Neural cell (in vitro differentiated cells): ENCODE measurements at regions not wholly inside any gene's neighbourhood (a gene's known extent, or its start where the extent isn't known, plus 50 kb on each side); places are given as distances from the start of the nearest gene placed in this dataset.

ENCODE experiments used
- H2AFZ ChIP-seq: fragments of 200-600, 300-800 bp; sonication (generic), shearing (Covaris generic); 2 replicates; pipeline ENCODE4 v1.6.0; 2014; ENCODE audit warnings: low read depth, mild to moderate bottlenecking, antibody characterized with exemption, low read length, moderate library complexity
- H3F3A ChIP-seq: fragments of 200-600 bp; shearing (Covaris generic); 2 replicates; pipeline ENCODE4 v1.6.1; 2016; ENCODE audit warnings: mild to moderate bottlenecking, moderate library complexity, mixed read lengths, antibody characterized with exemption, low read length; ENCODE audit not compliant: insufficient read depth, poor library complexity, severe bottlenecking
- H3K27ac ChIP-seq: fragments of 200-600, 300-800 bp; sonication (generic), shearing (Covaris generic); 2 replicates; pipeline ENCODE4 v1.5.1; 2014; ENCODE audit warnings: mild to moderate bottlenecking, low read length, moderate library complexity
- H3K27me3 ChIP-seq: fragments of 300-800, 200-600 bp; sonication (generic), shearing (Covaris generic); 2 replicates; pipeline ENCODE4 v1.6.0; 2014; ENCODE audit warnings: mild to moderate bottlenecking, low read depth, low read length, moderate library complexity; ENCODE audit not compliant: insufficient read depth
- H3K36me3 ChIP-seq: fragments of 300-800, 200-600 bp; sonication (generic), shearing (Covaris generic); 2 replicates; pipeline ENCODE4 v1.5.1; 2014; ENCODE audit warnings: mild to moderate bottlenecking, antibody characterized with exemption, low read length, moderate library complexity; ENCODE audit not compliant: insufficient read depth
- H3K4me2 ChIP-seq: fragments of 300-800, 200-600 bp; sonication (generic), shearing (Covaris generic); 2 replicates; pipeline ENCODE4 v1.6.0; 2014; ENCODE audit warnings: mild to moderate bottlenecking, low read length
- H3K4me3 ChIP-seq: fragments of 300-800, 200-600 bp; sonication (generic), shearing (Covaris generic); 2 replicates; pipeline ENCODE4 v1.5.1; 2014; ENCODE audit warnings: mild to moderate bottlenecking, low read length, moderate library complexity
- H3K79me2 ChIP-seq: fragments of 200-600 bp; shearing (Covaris generic); replicated peaks from 2 replicates; pipeline ENCODE4 v1.6.0; 2014; ENCODE audit warnings: mild to moderate bottlenecking, low read length, moderate library complexity; ENCODE audit not compliant: insufficient read depth
- H3K9ac ChIP-seq: fragments of 300-800, 200-600 bp; sonication (generic), shearing (Covaris generic); 2 replicates; pipeline ENCODE4 v1.6.1; 2016; ENCODE audit warnings: mild to moderate bottlenecking, low read length, mixed read lengths
- H3K9me2 ChIP-seq: fragments of 200-600 bp; shearing (Covaris generic); 2 replicates; pipeline ENCODE4 v1.6.1; 2016; ENCODE audit warnings: mild to moderate bottlenecking, low read length, mixed read lengths; ENCODE audit not compliant: insufficient read depth
- H3K9me3 ChIP-seq: fragments of 200-600, 300-800 bp; sonication (generic), shearing (Covaris generic); 2 replicates; pipeline ENCODE4 v1.6.1; 2016; ENCODE audit warnings: mild to moderate bottlenecking, mixed run types, low read length, moderate library complexity, mixed read lengths
- H4K20me1 ChIP-seq: fragments of 200-600 bp; shearing (Covaris generic); 2 replicates; pipeline ENCODE4 v1.6.1; 2016; ENCODE audit warnings: mild to moderate bottlenecking, mixed run types; ENCODE audit not compliant: insufficient read depth
- CTCF ChIP-seq: fragments of 450-650 bp; IDR thresholded peaks from 2 replicates; pipeline ENCODE4 v1.5.1; 2014; ENCODE audit warnings: antibody characterized with exemption, mild to moderate bottlenecking, moderate library complexity; ENCODE audit not compliant: poor library complexity, severe bottlenecking
- EP300 ChIP-seq: fragments of 450-650 bp; conservative IDR thresholded peaks from 2 replicates; pipeline ENCODE4 v1.6.1; 2014; ENCODE audit warnings: antibody characterized with exemption, mild to moderate bottlenecking, moderate library complexity; ENCODE audit not compliant: poor library complexity, severe bottlenecking
- EZH2 ChIP-seq: fragments of 200-600, 300-800 bp; shearing (Covaris generic), sonication (generic); IDR thresholded peaks from 2 replicates; pipeline ENCODE4 v1.6.1; 2014; ENCODE audit warnings: antibody characterized with exemption, low read length, borderline replicate concordance, mild to moderate bottlenecking; ENCODE audit not compliant: insufficient read depth, poor library complexity, severe bottlenecking
- MXI1 ChIP-seq: fragments of 450-650 bp; conservative IDR thresholded peaks from 2 replicates; pipeline ENCODE4 v1.6.1; 2014; ENCODE audit warnings: antibody characterized with exemption, mild to moderate bottlenecking; ENCODE audit not compliant: poor library complexity, severe bottlenecking
- POLR2AphosphoS5 ChIP-seq: IDR thresholded peaks from 2 replicates; pipeline ENCODE4 v1.6.1; 2012
- RAD21 ChIP-seq: fragments of 450-650 bp; conservative IDR thresholded peaks from 2 replicates; pipeline ENCODE4 v1.6.1; 2014; ENCODE audit warnings: antibody characterized with exemption, mild to moderate bottlenecking, moderate library complexity
- REST ChIP-seq: IDR thresholded peaks from 2 replicates; pipeline ENCODE4 v1.6.1; 2012; ENCODE audit warnings: borderline replicate concordance
- SMC3 ChIP-seq: fragments of 450-650 bp; conservative IDR thresholded peaks from 2 replicates; pipeline ENCODE4 v1.6.1; 2014; ENCODE audit warnings: antibody characterized with exemption, mild to moderate bottlenecking, moderate library complexity; ENCODE audit not compliant: poor library complexity
- TAF1 ChIP-seq: IDR thresholded peaks from 2 replicates; pipeline ENCODE4 v1.6.1; 2012; ENCODE audit warnings: low read depth

GRCh38 chr9:12204512-12204911 lies 488.7 kb upstream of the TYRP1 start:
- H3K9me3 ChIP-seq, result no peaks in the 10 kb centered on the region
- no peak overlapping the region for H3K4me3 ChIP-seq
- no peak overlapping the region for H3K27ac ChIP-seq
- H2AFZ ChIP-seq, result no peak overlapping the region
- no peaks in the 10 kb centered on the region for H3K9me2 ChIP-seq
- H3K36me3 ChIP-seq, result no peaks in the 10 kb centered on the region
- no peaks in the 10 kb centered on the region for H3F3A ChIP-seq
- H3K27me3 ChIP-seq, result no peaks in the 10 kb centered on the region
- H3K4me2 ChIP-seq, result no peak overlapping the region
- TF ChIP-seq EP300 (no peak), POLR2AphosphoS5 (no peak), REST (no peak)
- no peaks in the 10 kb centered on the region for H3K79me2 ChIP-seq
- no peak overlapping the region for H3K9ac ChIP-seq
- H4K20me1 ChIP-seq, result no peaks in the 10 kb centered on the region

GRCh38 chr9:12212860-12213259 lies 480.3 kb upstream of the TYRP1 start:
- Histone ChIP-seq H3K9ac (no peak overlapping the region), H4K20me1 (no peaks in the 10 kb centered on the region), H3F3A (no peaks in the 10 kb centered on the region), H3K27me3 (no peaks in the 10 kb centered on the region), H3K9me2 (no peaks in the 10 kb centered on the region), H3K9me3 (no peaks in the 10 kb centered on the region), H2AFZ (no peak overlapping the region), H3K27ac (peak overlapping the region; percentile 13), H3K4me2 (peak overlapping the region; percentile 15), H3K4me3 (peak overlapping the region; percentile 13), H3K36me3 (no peaks in the 10 kb centered on the region), H3K79me2 (no peaks in the 10 kb centered on the region)
- no peak for TF ChIP-seq TAF1

- Histone ChIP-seq H3K27me3 (no peaks in the 10 kb centered on the region), H3K9me3 (no peaks in the 10 kb centered on the region), H3K4me3 (no peak overlapping the region), H3K79me2 (no peaks in the 10 kb centered on the region), H4K20me1 (no peaks in the 10 kb centered on the region), H2AFZ (no peak overlapping the region), H3K36me3 (no peaks in the 10 kb centered on the region), H3K9me2 (no peaks in the 10 kb centered on the region), H3K4me2 (no peak overlapping the region), H3K27ac (no peak overlapping the region), H3K9ac (no peak overlapping the region), H3F3A (no peaks in the 10 kb centered on the region)
- no peak for TF ChIP-seq MXI1
- no peak for TF ChIP-seq POLR2AphosphoS5
- TF ChIP-seq EP300, result no peak
- TF ChIP-seq TAF1, result no peak
- TF ChIP-seq SMC3, result no peak
- TF ChIP-seq CTCF, result no peak
- no peak for TF ChIP-seq REST
- TF ChIP-seq RAD21, result no peak
- no peak for TF ChIP-seq EZH2
Measured at GRCh38 chr9:12221470-12221869, 471.7 kb upstream of the TYRP1 start.
